ENCODE measurements at regions not wholly inside any gene's neighbourhood (a gene's known extent, or its start where the extent isn't known, plus 50 kb on each side); places are given as distances from the start of the nearest gene placed in this dataset.
A peak's percentile ranks its signal among the peaks of the same experiment; 100 is the strongest.

DNA sequence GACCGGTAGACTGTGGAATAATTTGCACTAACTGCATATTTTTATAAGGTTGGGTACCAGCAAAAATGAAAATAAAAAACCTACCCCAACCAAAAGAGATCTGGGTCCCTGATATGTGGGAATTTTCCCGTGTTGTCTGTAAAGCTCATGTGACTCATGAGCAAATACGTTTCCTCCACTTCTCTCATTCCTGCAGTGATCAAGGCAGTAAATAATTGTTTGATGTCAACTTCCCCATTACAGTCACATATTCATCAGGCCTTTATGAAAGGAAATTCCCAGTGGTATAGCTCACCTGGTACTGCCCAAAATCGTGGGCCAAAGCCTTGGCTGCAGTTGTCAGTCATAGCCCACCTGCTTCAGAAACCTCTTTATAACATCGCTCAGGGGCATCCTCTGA lies 166.0 kb upstream of the ANK3 start:
- DNase-seq (ENCODE audit: low read depth): no peak
- TF ChIP-seq, protein P1, sequence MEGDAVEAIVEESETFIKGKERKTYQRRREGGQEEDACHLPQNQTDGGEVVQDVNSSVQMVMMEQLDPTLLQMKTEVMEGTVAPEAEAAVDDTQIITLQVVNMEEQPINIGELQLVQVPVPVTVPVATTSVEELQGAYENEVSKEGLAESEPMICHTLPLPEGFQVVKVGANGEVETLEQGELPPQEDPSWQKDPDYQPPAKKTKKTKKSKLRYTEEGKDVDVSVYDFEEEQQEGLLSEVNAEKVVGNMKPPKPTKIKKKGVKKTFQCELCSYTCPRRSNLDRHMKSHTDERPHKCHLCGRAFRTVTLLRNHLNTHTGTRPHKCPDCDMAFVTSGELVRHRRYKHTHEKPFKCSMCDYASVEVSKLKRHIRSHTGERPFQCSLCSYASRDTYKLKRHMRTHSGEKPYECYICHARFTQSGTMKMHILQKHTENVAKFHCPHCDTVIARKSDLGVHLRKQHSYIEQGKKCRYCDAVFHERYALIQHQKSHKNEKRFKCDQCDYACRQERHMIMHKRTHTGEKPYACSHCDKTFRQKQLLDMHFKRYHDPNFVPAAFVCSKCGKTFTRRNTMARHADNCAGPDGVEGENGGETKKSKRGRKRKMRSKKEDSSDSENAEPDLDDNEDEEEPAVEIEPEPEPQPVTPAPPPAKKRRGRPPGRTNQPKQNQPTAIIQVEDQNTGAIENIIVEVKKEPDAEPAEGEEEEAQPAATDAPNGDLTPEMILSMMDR (IDR thresholded peaks at IDR 0.05; ENCODE audit: insufficient read depth, low read depth, low read length): no peak
- no peak overlapping the region for H3K4me3 ChIP-seq (ENCODE audit: low read depth, low read length)

DNA sequence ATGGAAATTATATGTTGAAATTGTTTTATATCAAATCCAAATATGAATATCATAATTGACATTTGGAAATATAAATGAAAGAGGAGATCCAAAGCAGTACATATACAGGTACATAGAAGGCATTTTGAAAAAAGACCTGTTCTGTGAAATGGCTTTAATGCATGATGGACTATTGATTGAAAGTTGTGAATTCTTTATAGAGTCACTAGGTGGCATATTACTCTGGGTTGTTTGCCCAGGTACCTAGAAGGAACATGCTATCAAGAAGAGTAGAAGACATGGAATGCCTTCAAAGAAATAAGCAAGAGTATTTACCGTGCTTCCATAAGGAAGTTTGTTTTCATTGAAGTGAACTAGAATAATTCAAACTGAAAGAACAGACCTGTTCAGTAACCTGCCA lies 160.0 kb upstream of the ANK3 start:
- no peak overlapping the region for H3K4me3 ChIP-seq (ENCODE audit: low read depth, low read length)
- peak; percentile 5 for DNase-seq (ENCODE audit: low read depth)
- TF ChIP-seq, protein P1 (IDR thresholded peaks at IDR 0.05; ENCODE audit: insufficient read depth, low read depth, low read length): no peak

GRCh38 chr10:60542657-60543056 lies 153.0 kb upstream of the ANK3 start:
- H3K4me3 ChIP-seq (ENCODE audit: low read depth, low read length): no peak overlapping the region
- no peak for DNase-seq (ENCODE audit: low read depth)
- TF ChIP-seq, protein P1 (IDR thresholded peaks at IDR 0.05; ENCODE audit: insufficient read depth, low read depth, low read length): no peak

GRCh38 chr10:60541451-60541850 lies 151.8 kb upstream of the ANK3 start:
- DNase-seq (ENCODE audit: low read depth): no peak
- TF ChIP-seq, protein P1 (IDR thresholded peaks at IDR 0.05; ENCODE audit: insufficient read depth, low read depth, low read length): no peak
- H3K4me3 ChIP-seq (ENCODE audit: low read depth, low read length): no peak overlapping the region

GRCh38 chr10:60537697-60538096 lies 148.0 kb upstream of the ANK3 start:
- H3K4me3 ChIP-seq (ENCODE audit: low read depth, low read length): no peak overlapping the region
- TF ChIP-seq, protein P1 (IDR thresholded peaks at IDR 0.05; ENCODE audit: insufficient read depth, low read depth, low read length): no peak
- no peak for DNase-seq (ENCODE audit: low read depth)

- peak; percentile 2 for DNase-seq (ENCODE audit: low read depth)
- no peak overlapping the region for H3K4me3 ChIP-seq (ENCODE audit: low read depth, low read length)
- TF ChIP-seq, protein P1 (IDR thresholded peaks at IDR 0.05; ENCODE audit: insufficient read depth, low read depth, low read length): no peak
Observed at GRCh38 chr10:60536529-60537114, 146.9 kb upstream of the ANK3 start.

DNA sequence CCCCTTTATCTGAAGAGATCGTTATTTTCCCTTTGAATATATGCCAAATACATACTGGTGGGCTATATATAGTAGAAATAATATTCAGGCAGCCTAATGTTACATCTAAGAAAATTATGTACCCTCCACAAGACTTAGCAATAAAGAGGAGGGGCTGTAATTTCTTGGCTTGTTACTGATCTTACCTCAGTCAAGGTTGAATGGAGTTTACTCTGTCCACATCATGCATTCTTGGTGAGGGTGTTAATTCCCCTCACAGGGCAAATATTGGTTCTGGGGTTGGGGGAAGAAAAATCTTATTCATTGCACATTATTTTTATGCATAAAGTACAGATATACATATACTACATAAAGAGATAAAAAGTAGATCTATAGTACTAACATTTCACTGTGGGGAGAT lies 145.8 kb upstream of the ANK3 start:
- TF ChIP-seq, protein P1 (IDR thresholded peaks at IDR 0.05; ENCODE audit: insufficient read depth, low read depth, low read length): no peak
- no peak overlapping the region for H3K4me3 ChIP-seq (ENCODE audit: low read depth, low read length)
- no peak for DNase-seq (ENCODE audit: low read depth)
